NCI-H2171 (cell line): ENCODE measurements at regions not wholly inside any gene's neighbourhood (a gene's known extent, or its start where the extent isn't known, plus 50 kb on each side); places are given as distances from the start of the nearest gene placed in this dataset.
"Not testable (repeated sequence)": the region's sequence is repeated elsewhere in the genome, so short reads cannot be mapped to it uniquely, and the experiment has no call there.

Experiments
- DNase-seq: peaks from one replicate; lab custom pipeline; 2025; lab: John Stamatoyannopoulos, UW

DNA sequence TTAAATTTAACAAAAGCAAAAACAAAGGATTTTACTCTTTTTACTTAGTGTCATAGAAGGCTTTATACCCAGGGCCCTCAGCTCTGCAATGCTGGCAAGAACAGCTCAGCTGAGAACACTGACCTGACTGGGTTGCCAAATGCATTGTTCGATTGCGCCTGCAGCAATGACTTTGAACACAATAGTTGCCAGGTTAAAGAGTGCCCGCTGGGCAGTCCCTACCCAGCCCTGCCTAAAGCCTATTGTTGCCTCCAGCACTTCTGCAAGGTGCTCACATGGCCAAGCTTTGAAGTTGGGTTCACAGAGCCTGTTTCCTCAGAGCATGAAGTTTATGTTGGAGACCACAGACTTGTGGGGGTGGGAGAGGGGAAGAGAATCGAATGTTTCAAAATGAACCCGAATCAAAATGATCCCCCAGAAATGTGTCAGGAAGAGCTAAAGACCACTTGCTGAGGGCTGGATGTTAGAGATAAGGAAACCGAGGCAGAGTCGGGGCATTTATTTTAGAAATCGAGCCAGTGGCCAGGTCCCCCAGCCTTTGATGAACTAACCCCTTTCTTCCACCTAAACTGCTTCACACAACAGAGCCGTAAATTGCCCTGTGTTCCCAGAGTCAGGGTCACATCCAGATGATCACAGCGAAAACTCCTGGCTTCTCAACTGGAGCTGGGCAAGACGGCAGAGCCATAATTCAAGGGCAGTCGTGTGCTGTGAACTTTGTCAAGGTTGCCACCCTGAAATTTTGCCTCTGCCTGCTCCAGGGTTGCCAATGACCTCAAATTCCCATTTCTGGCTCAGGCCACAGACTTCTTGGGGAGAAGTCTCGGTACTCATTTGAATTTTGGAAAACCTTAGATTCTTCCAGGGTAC is 55.0 kb downstream of the FOXA2 start:
- DNase-seq: no peak

DNA sequence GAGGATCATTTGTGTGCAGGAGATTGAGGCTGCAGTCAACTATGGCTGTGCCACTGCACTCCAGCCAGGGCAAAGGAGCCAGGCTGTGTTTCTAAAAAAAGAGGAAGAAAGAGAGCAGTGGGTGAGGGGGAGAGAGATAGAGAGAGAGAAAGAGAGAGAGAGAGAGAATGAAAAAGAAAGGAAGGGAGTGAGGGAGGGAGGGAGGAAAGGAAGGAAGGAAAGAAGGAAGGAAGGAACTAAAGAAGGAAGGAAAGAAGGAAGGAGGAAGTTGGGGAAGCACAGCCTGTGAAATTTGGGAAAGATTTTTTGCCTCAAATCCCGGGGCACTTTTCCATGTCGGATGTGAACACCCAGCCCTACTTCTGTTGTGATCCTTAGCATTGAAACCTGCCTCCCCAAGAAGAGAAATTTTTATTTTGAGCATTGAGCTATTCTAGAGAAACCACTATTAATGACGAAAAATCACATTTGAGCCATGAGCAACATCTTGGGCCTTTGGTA is 57.8 kb downstream of the FOXA2 start:
- no peak for DNase-seq

DNA sequence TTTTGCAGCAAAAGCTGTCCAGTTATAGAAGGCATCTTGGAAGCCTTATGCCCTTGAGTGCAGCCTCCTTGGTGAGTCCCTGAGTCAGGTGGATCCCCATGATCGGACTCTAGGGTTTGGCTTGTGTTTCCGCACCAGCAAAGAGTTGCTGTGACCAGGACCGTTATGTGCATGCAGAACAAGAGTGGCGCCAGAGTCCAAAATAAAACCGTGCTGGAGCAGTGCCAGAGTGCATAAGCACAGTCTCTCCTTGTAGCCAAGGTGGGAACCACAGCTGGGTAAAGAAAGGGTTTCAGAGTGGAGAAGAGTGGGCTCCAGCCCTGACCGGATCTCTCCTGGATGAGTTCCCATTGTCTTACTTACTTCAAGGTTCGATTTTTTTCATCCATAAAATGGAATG is 58.6 kb downstream of the FOXA2 start:
- DNase-seq: no peak

DNA sequence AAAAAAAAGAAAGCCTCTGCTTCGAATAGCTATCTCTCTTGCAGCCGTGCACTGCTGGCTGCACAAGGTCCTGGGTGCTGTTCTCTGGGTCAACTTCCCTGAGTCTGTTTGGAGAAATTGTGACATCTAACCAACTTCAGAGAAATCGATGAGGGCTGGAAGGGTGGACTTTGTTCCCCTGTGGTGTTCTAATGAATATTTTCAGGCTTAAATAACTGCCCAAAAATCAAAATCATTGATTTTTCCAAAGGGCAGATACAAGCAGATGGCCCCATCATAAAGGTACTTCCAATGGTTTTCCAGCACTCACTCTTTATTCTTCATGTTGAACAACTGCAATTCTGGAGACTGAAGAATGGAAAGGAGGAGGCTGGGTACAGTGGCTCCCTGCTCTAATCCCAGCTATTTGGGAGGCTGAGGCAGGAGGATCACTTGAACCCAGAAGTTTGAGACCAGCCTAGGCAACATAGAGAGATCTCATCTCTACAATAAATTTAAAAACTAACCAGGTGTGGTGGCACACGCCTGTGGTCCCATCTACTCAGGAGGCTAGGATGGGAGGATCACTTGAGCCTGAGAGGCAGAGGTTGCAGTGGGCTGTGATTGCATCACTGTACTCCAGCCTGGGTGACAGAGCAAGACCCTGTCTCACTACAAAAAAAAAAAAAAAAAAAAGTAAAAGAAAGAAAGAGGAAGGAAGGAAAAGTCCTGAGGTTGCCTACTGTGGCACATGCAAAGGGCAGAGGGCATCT is 59.1 kb downstream of the FOXA2 start:
- DNase-seq: no peak

DNA sequence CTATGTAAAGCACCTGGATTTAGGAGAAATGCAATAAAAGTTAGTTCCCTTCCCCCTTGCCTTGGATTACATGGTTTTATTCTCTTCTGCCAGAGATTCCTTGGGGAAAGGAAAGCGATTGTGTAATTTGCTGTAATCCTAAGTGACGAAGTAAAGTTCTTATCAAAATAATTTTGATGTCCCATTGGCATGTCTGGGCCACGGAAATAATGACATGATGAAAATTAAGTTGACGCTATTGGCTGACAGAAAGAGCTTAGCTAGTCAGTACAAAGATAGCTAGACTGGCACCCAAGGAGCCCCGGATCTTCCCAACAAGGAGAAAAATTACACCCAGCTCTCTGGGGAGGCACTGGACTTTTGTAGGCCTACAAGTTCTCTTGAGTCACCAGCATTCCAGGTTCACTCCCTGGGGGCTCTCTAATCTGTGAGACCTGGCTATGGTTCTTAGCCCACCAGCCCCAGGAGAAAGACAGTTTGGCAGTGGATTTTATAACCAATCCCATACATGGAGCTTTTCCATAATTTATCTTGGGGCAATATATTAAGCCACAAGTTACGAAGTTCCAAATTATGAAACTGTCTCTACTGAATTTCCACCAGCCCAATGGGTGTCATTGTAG is 59.9 kb downstream of the FOXA2 start:
- no peak for DNase-seq

DNA sequence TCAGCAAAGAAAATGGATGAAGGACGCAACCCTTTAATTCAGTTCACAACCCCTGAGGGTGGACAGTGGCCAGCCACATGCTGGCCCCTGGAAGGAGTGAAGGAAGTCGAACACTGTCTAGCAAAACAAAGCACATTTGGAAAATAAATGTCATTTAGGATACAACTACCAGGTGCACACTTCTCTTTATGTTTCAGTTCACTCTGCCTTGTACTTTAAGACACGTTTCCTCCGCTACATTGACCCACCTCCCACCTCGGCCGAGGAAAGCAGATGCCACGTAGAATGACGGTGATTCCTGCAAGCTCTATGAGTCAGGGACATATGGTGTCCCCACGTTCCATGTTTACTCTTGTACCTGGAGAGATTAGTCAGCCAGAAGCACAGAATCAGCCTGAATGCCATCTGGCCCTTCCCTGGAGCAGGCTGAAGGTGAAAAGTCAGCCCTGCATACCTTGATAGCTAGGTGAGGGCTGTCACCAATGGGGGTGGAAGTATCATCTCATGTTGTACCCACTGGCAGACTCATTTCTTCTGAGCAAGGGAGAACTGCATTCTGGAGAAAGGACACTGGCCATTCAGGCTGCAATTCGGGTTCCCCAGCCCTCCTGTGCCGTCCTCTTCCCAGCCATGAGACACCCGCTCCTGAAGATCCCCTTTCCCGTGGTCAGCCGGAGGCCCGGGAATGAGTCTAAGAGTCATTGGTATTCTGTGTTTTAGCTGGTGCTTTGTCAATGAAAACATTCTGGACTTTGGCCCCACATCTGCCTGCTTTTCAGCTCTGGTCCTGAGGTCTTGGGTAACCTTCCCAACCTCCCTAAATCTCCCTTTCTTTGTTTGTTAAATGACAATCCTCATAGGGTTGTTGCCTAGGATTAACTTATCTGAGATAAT is 60.6 kb downstream of the FOXA2 start:
- DNase-seq: peak; percentile 4

DNA sequence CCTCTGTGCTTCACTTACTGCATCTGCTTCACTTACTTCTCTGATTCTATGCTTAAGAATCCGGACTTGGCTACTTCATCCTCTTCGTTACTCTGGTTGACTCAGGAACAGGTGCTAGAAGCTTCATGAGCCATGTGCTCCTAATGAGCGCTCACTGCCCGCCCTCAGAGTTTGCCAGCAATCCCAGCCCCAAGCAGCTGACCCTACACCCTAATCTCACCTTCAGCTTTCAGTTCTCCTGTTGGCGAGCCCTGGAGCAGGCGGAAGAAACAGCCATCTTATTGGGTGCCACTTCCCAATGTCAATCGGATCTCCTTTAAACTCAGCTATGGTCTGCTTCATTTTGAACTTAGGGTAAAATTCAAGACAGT is 61.3 kb downstream of the FOXA2 start:
- DNase-seq: no peak

DNA sequence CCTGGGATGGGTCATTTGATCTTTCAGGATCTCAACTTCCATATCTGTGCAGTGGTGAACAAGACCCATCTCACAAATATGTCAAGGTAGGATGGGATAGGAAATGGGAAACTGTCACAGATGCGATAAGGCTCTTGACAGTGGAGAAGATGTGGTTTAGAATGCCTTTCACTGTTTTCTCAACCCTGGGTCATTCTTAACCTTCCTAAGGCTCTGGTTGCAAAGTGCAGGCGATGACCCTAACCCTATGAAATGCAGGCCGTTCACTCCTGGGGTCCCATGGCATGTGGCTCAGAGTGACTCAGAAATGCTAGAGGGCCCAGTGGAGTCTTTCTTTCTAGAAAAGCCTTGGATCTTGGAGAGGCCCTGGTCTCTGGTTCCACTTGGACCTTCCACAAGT is 61.7 kb downstream of the FOXA2 start:
- DNase-seq: no peak

DNA sequence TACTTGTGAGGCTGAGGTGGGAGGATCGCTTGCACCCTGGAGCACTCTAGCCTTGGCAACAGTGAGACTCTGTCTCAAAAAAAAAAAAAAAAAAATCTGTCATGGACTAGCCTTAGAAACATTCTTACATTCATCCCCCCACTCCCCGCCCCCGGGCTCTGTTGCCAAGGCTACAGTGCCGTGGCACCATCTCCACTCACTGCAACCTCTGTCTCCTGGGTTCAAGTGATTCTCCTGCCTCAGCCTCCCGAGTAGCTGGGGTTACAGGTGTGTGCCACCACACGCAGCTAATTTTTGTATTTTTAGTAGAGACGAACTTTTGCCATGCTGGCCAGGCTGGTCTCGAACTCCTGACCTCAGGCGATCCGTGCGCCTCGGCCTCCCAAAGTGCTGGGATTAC is 62.4 kb downstream of the FOXA2 start:
- not testable (repeated sequence) for DNase-seq

DNA sequence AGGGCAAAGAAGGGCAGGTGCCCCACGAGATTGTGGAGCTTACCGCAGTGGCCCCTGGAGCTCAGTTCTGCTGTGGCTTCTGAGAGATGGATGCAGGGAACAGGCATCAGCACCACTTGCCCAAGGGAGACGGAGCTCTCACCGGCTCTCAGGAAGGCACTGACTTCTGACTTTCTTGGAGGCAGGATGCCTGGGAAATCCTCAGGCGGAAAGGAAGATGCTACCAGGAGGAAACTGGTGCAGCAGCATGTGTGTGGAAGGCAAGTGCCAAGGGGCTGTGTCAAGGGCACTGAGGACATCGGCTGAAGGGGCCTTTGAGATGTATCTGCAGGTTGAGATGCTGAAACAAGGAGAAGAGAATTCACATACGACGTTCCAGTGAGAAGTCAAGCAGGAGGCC is 64.0 kb downstream of the FOXA2 start:
- no peak for DNase-seq

DNA sequence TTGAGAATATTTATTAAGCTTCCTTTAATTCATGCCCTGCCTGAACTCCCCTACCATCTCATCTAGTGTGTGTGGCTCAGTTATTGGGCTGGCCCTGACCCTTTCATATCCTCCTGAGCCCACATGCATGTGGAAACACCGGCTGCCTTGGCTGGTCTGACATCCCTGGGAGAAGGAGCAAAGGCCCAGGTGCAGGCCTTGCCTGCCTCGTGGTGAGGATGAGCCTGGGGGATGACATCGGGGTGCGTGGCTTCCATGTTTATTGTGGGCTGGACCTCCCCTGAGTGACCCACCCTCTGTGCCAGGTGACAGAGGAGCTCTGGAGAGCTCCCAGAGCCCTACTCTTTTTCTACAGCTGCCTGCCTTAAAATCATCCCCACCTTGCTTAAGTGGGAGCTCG is 69.1 kb downstream of the FOXA2 start:
- no peak for DNase-seq

DNA sequence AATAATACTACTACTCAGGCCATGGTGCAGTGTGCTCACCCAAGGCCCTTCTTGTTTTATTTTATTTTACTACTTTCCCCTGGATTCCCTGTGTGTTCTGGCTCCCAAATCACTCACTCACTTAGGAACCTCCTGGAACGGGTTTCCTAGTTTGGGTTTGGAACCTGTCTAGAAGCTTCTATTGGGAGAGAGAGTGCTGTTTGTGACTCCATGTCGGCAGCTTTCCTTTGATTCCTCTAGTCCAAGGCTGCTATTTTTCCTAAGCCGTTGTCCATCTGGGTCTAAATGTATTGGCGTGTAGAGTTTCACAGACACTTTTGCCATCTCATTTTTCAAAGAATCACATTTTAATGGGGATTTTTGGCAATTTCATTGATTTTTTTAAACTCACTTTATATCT is 70.8 kb downstream of the FOXA2 start:
- DNase-seq: no peak

DNA sequence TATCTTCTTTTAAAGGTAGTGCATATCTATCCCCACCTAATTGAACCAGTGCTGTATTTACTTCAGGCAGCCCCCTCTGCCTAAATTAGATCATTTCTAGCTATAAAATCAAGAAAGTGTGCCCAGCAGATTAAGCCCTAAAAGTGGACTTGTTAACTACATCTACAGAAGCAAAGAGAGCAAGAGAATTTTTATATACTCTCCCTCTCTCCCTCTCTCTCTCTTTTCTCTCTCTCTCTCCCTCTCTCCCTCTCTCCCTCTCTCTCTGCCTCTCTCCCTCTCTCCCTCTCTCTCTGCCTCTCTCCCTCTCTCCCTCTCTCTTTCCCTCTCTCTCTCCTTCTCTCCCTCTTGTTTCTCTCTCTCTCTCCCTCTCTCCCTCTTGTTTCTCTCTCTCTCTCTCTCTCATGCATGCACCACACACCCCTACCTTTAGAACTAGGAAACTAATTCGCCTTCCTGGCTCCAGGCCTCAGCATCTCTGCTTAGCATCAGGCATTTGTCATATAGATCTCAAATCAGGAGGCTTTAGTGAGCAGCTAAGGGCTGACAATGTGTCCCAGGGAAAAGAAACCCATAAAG is 71.4 kb downstream of the FOXA2 start:
- DNase-seq: no peak

DNA sequence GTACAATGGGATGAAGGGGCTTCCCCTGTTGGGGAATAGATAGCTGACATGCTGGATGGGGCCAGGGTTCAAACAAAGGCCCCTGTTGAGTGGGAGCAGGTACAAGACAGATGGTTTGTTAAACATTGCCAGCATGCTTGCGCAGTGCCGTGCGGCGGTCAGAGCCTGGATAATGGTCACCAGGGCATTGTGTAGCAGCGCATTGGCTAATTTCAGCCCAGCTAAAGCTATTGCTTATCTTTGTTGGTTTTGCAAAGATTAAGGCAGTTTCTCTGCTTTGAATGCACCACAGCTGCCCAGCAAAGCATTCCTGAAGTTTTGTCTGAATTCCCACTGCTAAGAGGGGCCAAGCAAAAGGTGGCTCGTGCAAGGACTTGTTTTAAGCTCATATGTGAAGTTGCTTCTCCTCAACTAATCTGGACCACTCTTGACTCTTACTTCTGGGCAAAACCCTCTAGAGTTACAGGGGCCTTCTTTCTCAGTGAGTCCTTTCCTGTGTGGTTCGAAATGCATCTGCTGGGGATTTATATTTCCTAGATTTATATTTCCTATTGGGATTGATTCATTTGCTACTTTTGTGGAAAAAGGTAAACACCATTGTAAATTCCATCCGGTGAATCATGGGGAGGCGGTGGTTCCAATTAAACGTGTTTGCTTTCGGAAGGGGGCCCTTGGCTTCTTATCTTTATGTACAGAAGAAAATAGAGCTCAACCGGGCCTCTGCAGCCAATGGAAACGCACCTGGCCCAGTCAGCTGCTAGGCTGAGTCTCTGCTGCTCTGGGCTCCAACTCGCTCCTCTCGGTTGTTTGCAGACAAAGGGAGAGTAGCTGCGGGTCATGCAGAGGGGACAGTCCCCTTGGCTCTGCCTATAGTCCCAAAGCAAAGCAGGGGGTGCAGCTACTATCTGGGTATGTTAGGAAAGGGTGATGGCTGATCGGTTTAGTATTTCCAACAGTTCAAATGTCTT is 72.1 kb downstream of the FOXA2 start:
- no peak for DNase-seq

DNA sequence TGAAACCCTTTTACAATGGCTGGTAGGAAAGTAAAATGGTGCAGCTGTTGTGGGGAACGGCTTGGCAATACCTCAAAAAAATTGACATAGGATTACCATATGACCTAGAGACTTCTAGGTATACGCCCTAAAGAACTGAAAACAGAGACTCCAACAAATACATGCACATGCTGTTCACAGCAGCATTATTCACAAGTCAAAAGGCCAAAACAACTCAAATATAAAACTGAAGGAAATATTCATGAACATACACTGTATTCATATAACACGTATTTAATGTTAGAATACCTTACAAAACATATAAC is 74.6 kb downstream of the FOXA2 start:
- no peak for DNase-seq

DNA sequence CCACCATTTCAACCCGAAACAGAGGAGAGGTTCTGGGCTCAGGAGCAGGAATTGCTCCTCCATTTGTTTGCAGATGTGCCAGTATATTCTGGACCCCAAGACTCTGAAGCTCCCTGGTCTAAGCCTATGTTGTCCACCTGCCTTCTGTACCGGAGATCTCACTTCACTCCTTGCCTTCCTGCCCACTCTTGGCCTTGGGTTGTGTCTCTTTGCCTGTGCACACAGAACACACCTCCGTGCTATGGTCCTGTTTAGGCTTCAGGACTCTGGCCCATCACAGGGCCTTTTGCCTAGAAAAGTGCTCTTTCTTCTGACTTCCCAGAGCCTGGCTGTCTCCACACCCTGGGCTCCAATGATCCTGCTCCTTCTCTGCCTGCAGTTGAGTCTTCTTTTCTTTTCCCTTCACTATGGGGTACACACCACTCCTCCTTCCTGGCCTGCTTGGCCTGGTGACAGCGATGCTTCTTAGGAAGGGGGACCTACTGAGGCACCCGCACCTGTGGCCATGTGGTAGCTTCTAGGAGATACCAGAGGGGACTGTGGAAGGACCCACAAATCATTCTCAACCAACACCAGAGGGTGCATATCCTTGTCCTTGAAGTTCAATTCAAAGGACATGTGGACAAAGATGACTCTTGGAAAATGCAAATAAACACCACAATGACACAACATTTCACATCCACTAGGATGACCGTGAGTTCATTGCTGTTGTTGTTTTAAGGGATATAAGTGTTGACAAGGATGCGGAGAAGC is 75.1 kb downstream of the FOXA2 start:
- no peak for DNase-seq

DNA sequence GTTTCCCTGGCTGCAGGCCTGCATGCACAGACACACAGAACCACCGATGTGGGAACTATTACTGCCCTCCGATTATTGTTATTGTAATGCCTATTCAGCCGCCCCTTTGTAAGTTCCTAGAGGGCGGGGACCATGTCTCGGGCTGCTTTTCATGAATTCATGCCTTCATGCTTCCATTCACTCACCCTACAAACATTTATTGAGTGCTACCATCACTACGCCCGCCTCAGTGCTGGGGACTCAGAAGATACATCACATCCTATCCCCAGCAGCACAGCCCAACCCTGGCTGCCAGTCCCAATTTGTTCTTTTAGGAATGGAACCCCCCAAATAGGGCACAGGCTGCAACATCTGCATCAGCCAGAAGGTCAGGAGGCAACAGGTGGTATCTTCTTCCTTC is 75.9 kb downstream of the FOXA2 start:
- no peak for DNase-seq

DNA sequence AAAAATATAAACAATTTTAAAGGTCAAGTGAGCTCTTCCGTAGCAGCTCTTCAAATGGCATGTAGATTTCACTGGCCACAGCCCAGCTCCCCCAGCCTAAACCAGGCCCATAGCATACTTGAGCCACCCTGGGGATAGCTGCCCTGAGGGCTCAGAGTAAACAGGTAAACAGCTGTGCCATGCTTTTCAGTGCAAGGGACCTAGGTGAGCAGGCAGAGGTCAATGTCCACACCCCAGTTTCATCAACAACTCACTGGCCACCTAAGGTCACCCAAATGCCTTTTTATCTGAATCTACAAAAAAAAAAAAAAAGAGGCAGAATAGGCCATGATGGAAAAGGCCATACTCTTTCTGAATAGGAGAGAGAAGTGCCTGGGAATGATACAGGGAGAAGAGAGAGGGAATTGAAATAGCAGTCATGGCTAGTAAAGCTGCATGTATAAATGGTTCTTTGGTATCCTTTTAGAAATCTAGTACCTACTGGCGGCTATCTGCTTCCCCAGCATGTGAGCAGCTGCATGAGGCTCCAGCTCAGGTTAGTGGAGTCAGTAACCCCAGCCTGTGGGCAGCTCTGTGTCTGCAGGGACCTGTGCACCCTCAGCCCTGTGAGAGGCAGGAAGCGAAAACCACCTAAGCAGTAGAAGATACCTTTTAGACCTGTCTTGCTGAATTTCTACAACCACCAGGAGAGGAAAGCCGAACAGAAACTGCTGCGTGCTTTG is 77.0 kb downstream of the FOXA2 start:
- DNase-seq: no peak

DNA sequence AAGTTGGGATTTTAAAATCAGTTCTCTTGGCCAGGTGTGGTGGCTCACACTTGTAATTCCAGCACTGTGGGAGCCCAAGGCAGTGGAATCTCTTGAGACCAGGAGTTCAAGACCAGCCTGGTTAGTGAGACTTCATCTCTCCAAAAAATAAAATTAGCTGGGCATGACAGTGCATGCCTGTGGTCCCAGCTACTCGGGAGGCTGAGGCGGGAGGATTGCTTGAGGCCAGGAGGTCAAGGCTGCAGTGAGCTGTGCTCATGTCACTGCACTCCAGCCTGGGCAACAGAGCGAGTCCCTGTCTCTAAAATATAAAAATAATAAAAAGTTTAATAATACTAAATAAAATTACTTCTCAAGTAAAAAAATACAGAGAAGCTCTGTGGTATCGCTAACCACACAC is 77.5 kb downstream of the FOXA2 start:
- no peak for DNase-seq
